ENCODE measurements at regions not wholly inside any gene's neighbourhood (a gene's known extent, or its start where the extent isn't known, plus 50 kb on each side); places are given as distances from the start of the nearest gene placed in this dataset.

- H3K27ac ChIP-seq (ENCODE audit: insufficient read depth, low read length), result no peak overlapping the region
- no peaks in the 10 kb centered on the region for H3K27me3 ChIP-seq (ENCODE audit: control insufficient read depth, insufficient read depth, low read length)
- DNase-seq (ENCODE audit: low read depth in 2 of 2), result no peak
- H3K36me3 ChIP-seq (ENCODE audit: control insufficient read depth, insufficient read depth, low read length), result no peaks in the 10 kb centered on the region
- no peaks in the 10 kb centered on the region for H3K9me3 ChIP-seq (ENCODE audit: control insufficient read depth, insufficient read depth, low read depth, low read length)
- H3K4me3 ChIP-seq (replicated peaks in 1 of 4; ENCODE audit: control extremely low read depth in 1 of 4, insufficient read depth in 1 of 4, low read depth in 3 of 4, low read length in 4 of 4), result no peak overlapping the region
- H3K4me2 ChIP-seq (ENCODE audit: extremely low read depth, insufficient read depth, low read length), result no peak overlapping the region
- no peaks in the 10 kb centered on the region for H4K20me1 ChIP-seq (ENCODE audit: control insufficient read depth, extremely low read depth, insufficient read depth, low read length)
- TF ChIP-seq CTCF (conservative IDR thresholded peaks at IDR 0.05 in 1 of 2, IDR thresholded peaks at IDR 0.05 in 1 of 2; ENCODE audit: low read depth in 1 of 2, low read length in 2 of 2) (no peak), EZH2 (IDR thresholded peaks at IDR 0.05; ENCODE audit: low read length, missing control alignments) (no peak)
- H3K9ac ChIP-seq (ENCODE audit: insufficient read depth, low read length), result no peak overlapping the region
- H3K4me1 ChIP-seq (ENCODE audit: control insufficient read depth, extremely low read depth, insufficient read depth, low read length), result no peaks in the 10 kb centered on the region
- H2AFZ ChIP-seq (ENCODE audit: low read length), result no peak overlapping the region
- no peaks in the 10 kb centered on the region for H3K79me2 ChIP-seq (ENCODE audit: control insufficient read depth, insufficient read depth, low read length)
Observed at GRCh38 chr4:160257318-160257717, 1154.4 kb downstream of the RAPGEF2 start.

DNA sequence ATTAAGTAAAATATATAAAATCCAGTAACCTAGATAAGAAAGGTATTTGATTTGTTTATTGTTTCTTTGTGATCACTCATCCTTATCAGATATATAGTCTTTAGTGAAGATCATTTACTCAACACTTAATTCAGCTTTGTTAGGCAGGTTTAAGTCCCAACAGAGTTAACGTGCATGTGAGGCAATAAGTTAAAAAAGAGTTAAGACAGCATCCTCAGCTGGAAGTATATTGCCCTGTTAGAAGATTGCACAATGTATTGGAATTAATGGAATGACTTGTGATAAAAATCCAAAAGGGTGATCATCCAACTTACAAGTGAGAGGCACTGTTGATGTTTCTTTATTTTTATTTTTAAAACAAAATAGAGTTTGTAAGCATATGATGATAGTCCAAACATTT, 1162.1 kb downstream of the RAPGEF2 start:
- Histone ChIP-seq H3K4me3 (replicated peaks in 1 of 4; ENCODE audit: control extremely low read depth in 1 of 4, insufficient read depth in 1 of 4, low read depth in 3 of 4, low read length in 4 of 4) (no peak overlapping the region), H3K9ac (ENCODE audit: insufficient read depth, low read length) (no peak overlapping the region), H3K4me2 (ENCODE audit: extremely low read depth, insufficient read depth, low read length) (no peak overlapping the region), H3K9me3 (ENCODE audit: control insufficient read depth, insufficient read depth, low read depth, low read length) (no peaks in the 10 kb centered on the region), H3K79me2 (ENCODE audit: control insufficient read depth, insufficient read depth, low read length) (no peaks in the 10 kb centered on the region), H3K4me1 (ENCODE audit: control insufficient read depth, extremely low read depth, insufficient read depth, low read length) (no peaks in the 10 kb centered on the region), H4K20me1 (ENCODE audit: control insufficient read depth, extremely low read depth, insufficient read depth, low read length) (no peaks in the 10 kb centered on the region), H3K36me3 (ENCODE audit: control insufficient read depth, insufficient read depth, low read length) (no peaks in the 10 kb centered on the region), H2AFZ (ENCODE audit: low read length) (no peak overlapping the region), H3K27me3 (ENCODE audit: control insufficient read depth, insufficient read depth, low read length) (no peaks in the 10 kb centered on the region), H3K27ac (ENCODE audit: insufficient read depth, low read length) (no peak overlapping the region)
- DNase-seq (ENCODE audit: low read depth in 2 of 2), result peak in 1 of 2 donors; percentile 2
- TF ChIP-seq CTCF (conservative IDR thresholded peaks at IDR 0.05 in 1 of 2, IDR thresholded peaks at IDR 0.05 in 1 of 2; ENCODE audit: low read depth in 1 of 2, low read length in 2 of 2) (no peak), EZH2 (IDR thresholded peaks at IDR 0.05; ENCODE audit: low read length, missing control alignments) (no peak)

- no peaks in the 10 kb centered on the region for H3K4me1 ChIP-seq (ENCODE audit: control insufficient read depth, extremely low read depth, insufficient read depth, low read length)
- no peak overlapping the region for H3K27ac ChIP-seq (ENCODE audit: insufficient read depth, low read length)
- H3K36me3 ChIP-seq (ENCODE audit: control insufficient read depth, insufficient read depth, low read length), result no peaks in the 10 kb centered on the region
- H4K20me1 ChIP-seq (ENCODE audit: control insufficient read depth, extremely low read depth, insufficient read depth, low read length), result no peaks in the 10 kb centered on the region
- H2AFZ ChIP-seq (ENCODE audit: low read length), result no peak overlapping the region
- no peak overlapping the region for H3K4me2 ChIP-seq (ENCODE audit: extremely low read depth, insufficient read depth, low read length)
- H3K4me3 ChIP-seq (replicated peaks in 1 of 4; ENCODE audit: control extremely low read depth in 1 of 4, insufficient read depth in 1 of 4, low read depth in 3 of 4, low read length in 4 of 4), result no peak overlapping the region
- peak in 1 of 2 donors; percentile 7 for DNase-seq (ENCODE audit: low read depth in 2 of 2)
- H3K9ac ChIP-seq (ENCODE audit: insufficient read depth, low read length), result no peak overlapping the region
- TF ChIP-seq EZH2 (IDR thresholded peaks at IDR 0.05; ENCODE audit: low read length, missing control alignments) (no peak), CTCF (conservative IDR thresholded peaks at IDR 0.05 in 1 of 2, IDR thresholded peaks at IDR 0.05 in 1 of 2; ENCODE audit: low read depth in 1 of 2, low read length in 2 of 2) (no peak)
- no peaks in the 10 kb centered on the region for H3K9me3 ChIP-seq (ENCODE audit: control insufficient read depth, insufficient read depth, low read depth, low read length)
- H3K27me3 ChIP-seq (ENCODE audit: control insufficient read depth, insufficient read depth, low read length), result no peaks in the 10 kb centered on the region
- H3K79me2 ChIP-seq (ENCODE audit: control insufficient read depth, insufficient read depth, low read length), result no peaks in the 10 kb centered on the region
Observed at GRCh38 chr4:160265836-160266235, 1163.0 kb downstream of the RAPGEF2 start.

Measured in fibroblast of lung (primary cell).